Spleen (tissue), 11 donors: ENCODE measurements at regions not wholly inside any gene's neighbourhood (a gene's known extent, or its start where the extent isn't known, plus 50 kb on each side); places are given as distances from the start of the nearest gene placed in this dataset.

Source experiments
- DNase-seq: peaks from one replicate; pipeline ENCODE4 v3.0.0-alpha.2; 2020
- H3K27ac ChIP-seq, 8 donors: fragments of 200-600 bp; sonication (generic) in 7 of 8; 1 replicate in 4 of 8; 2 replicates in 4 of 8; pipeline versions ENCODE4 v1.5.0 to v1.8.0; 2016 to 2021; ENCODE audit warnings: inconsistent platforms in 4 of 8, mild to moderate bottlenecking in 4 of 8, moderate library complexity in 1 of 8
- H3K27me3 ChIP-seq, 7 donors: fragments of 200-600 bp; sonication (generic) in 6 of 7; replicated peaks in 1 of 7; 1 replicate in 4 of 7; 2 replicates in 3 of 7; pipeline versions ENCODE4 v1.5.0 to v1.8.0; 2016 to 2021; ENCODE audit warnings: inconsistent platforms in 3 of 7, mild to moderate bottlenecking in 1 of 7
- H3K36me3 ChIP-seq, 6 donors: fragments of 200-600 bp; sonication (generic) in 5 of 6; 1 replicate in 4 of 6; 2 replicates in 2 of 6; pipeline versions ENCODE4 v1.5.0 to v1.8.0; 2016 to 2021; ENCODE audit warnings: inconsistent platforms in 2 of 6
- H3K4me1 ChIP-seq, 6 donors: fragments of 200-600 bp; sonication (generic) in 5 of 6; 1 replicate in 3 of 6; 2 replicates in 3 of 6; pipeline versions ENCODE4 v1.5.0 to v1.8.0; 2016 to 2021; ENCODE audit warnings: inconsistent platforms in 3 of 6
- H3K4me3 ChIP-seq, 8 donors: fragments of 200-600 bp; sonication (generic) in 7 of 8; 1 replicate in 4 of 8; 2 replicates in 4 of 8; pipeline versions ENCODE4 v1.5.0 to v1.8.0; 2016 to 2021; ENCODE audit warnings: inconsistent platforms in 4 of 8, mild to moderate bottlenecking in 4 of 8, moderate library complexity in 2 of 8
- H3K9me3 ChIP-seq, 8 donors: fragments of 200-600 bp; sonication (generic) in 7 of 8; 1 replicate in 4 of 8; 2 replicates in 4 of 8; pipeline versions ENCODE4 v1.5.0 to v1.8.0; 2016 to 2021; ENCODE audit warnings: inconsistent platforms in 4 of 8
- CTCF ChIP-seq, 11 experiments: fragments of 200-600 bp in 7 of 11; fragments of 450-650 bp in 4 of 11; sonication (generic) in 4 of 11; IDR thresholded peaks in 8 of 11; conservative IDR thresholded peaks in 3 of 11; 1 replicate in 7 of 11; 2 replicates in 4 of 11; pipeline versions ENCODE4 v1.4.0 to v1.8.0; 2016 to 2021; ENCODE audit warnings: antibody characterized with exemption in 11 of 11, inconsistent platforms in 4 of 11, mild to moderate bottlenecking in 1 of 11
- POLR2A ChIP-seq, 3 donors: fragments of 450-650 bp; IDR thresholded peaks; one replicate each; pipeline ENCODE4 v1.5.1; 2017; ENCODE audit warnings: antibody characterized with exemption in 3 of 3, mild to moderate bottlenecking in 1 of 3
- POLR2AphosphoS5 ChIP-seq, 3 donors: sonication (generic); formaldehyde crosslinking; IDR thresholded peaks; one replicate each; pipeline ENCODE4 v1.5.1; 2017; ENCODE audit warnings: antibody characterized with exemption in 3 of 3
- WGBS, 5 donors: extraction: QIAGEN DNeasy Blood & Tissue Kit in 3 of 5; methylation state at CpG; one replicate each; pipeline versions ENCODE4 v1.1.5 to v1.1.7; 2013 to 2018; 5-methylcytosine and 5-hydroxymethylcytosine counted together
- intact Hi-C: fragments of 100-400 bp; cut with DNase I; formaldehyde crosslinking; loops from one replicate; pipeline ENCODE4 v1.15.0; 2023; ENCODE audit warnings: low total_unique reads
- donor health status: healthy with polysubstance abuse.
- donor health status: DM: no; HTN: no; CAD: no; lungs with moderate emphysema.
- donor health status: DM: no; HTN: no; CAD: no.
- donor health status: Bipolar disorder and iron deficiency.
- donor health status: healthy.
- donor health status: DM: no; HTN: no; CAD: no.
- donor health status: DM: yes; HTN: yes; CAD: no.

- no peak overlapping the region for H3K4me3 ChIP-seq
- no peaks in the 10 kb centered on the region for H3K9me3 ChIP-seq
- H3K36me3 ChIP-seq, result no peaks in the 10 kb centered on the region
- TF ChIP-seq CTCF (IDR thresholded peaks at IDR 0.05 in 8 of 11, conservative IDR thresholded peaks at IDR 0.05 in 3 of 11), result no peak
- no peak for TF ChIP-seq POLR2AphosphoS5 (IDR thresholded peaks at IDR 0.05)
- no peak for TF ChIP-seq POLR2A (IDR thresholded peaks at IDR 0.05)
- peaks cover 0 to 3% (median 0%) of the 10 kb centered on the region in 7 donors for H3K27me3 ChIP-seq
- no peak for DNase-seq
- 32 to 54% (median 44%) methylated on average over 4 of the region's 4 CpGs for WGBS, 5 donors
- no peak overlapping the region for H3K27ac ChIP-seq
- intact Hi-C loops, result no loop called here
- H3K4me1 ChIP-seq, result no peaks in the 10 kb centered on the region
Observed at GRCh38 chrX:151510203-151510602, 53.3 kb upstream of the PASD1 start.

GRCh38 chrX:151513472-151513871 lies 50.0 kb upstream of the PASD1 start:
- Histone ChIP-seq H3K4me3 (no peak overlapping the region), H3K9me3 (no peaks in the 10 kb centered on the region), H3K27ac (no peak overlapping the region), H3K36me3 (no peaks in the 10 kb centered on the region), H3K27me3 (no peaks in the 10 kb centered on the region), H3K4me1 (no peaks in the 10 kb centered on the region)
- DNase-seq, result no peak
- intact Hi-C loops, result no loop called here
- no peak for TF ChIP-seq POLR2AphosphoS5 (IDR thresholded peaks at IDR 0.05)
- no peak for TF ChIP-seq POLR2A (IDR thresholded peaks at IDR 0.05)
- no peak for TF ChIP-seq CTCF (IDR thresholded peaks at IDR 0.05 in 8 of 11, conservative IDR thresholded peaks at IDR 0.05 in 3 of 11)
